GM10266 (cell line): ENCODE measurements at regions not wholly inside any gene's neighbourhood (a gene's known extent, or its start where the extent isn't known, plus 50 kb on each side); places are given as distances from the start of the nearest gene placed in this dataset.

Experiments
- DNase-seq: peaks from one replicate; pipeline ENCODE4 v3.0.0; 2012; ENCODE audit errors: extremely low spot score
- TF ChIP-seq, protein P1 (sequence below): IDR thresholded peaks from 2 replicates; pipeline ENCODE4 v1.5.1; 2012; ENCODE audit warnings: mild to moderate bottlenecking, low read depth; ENCODE audit not compliant: control insufficient read depth, insufficient read depth; ENCODE audit errors: missing control alignments

DNA sequence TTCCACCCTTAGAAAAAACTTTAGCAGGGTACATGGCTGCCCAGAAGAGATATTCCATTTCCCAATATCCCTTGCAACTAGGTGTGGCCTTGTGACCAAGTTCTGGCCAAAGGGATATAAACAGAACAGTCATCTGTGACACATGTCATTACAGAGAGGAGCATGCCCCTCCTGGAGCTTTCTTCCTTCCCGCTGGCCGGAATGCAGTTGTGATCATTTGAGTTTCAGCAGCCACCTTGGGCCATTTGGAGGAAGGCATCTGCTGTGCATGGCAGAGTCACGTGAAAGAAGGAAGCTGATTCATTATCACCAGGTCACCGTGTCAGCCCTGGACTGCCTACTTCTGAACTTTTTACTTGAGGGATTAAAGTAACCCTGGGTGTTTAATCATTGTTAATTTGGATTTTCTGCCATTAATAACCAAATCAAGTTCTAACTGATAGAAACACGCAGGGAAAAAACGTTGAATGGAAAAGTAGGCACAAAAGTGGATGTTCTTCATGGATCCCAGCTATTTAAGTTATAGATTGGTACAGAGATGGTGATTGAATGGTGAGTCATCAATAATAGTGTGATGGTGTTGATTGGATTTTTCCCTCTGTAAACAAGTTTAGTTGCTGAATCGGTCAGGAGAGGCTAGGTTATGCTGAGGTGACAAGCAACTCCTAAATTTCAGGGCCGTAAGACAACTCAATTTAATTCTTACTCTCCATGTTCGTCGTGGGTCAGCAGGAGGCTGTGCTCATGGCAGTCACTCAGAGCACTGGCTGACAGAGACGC lies 80.7 kb upstream of the CCDC167 start:
- DNase-seq: no peak
- TF ChIP-seq, protein P1, sequence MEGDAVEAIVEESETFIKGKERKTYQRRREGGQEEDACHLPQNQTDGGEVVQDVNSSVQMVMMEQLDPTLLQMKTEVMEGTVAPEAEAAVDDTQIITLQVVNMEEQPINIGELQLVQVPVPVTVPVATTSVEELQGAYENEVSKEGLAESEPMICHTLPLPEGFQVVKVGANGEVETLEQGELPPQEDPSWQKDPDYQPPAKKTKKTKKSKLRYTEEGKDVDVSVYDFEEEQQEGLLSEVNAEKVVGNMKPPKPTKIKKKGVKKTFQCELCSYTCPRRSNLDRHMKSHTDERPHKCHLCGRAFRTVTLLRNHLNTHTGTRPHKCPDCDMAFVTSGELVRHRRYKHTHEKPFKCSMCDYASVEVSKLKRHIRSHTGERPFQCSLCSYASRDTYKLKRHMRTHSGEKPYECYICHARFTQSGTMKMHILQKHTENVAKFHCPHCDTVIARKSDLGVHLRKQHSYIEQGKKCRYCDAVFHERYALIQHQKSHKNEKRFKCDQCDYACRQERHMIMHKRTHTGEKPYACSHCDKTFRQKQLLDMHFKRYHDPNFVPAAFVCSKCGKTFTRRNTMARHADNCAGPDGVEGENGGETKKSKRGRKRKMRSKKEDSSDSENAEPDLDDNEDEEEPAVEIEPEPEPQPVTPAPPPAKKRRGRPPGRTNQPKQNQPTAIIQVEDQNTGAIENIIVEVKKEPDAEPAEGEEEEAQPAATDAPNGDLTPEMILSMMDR: no peak

DNA sequence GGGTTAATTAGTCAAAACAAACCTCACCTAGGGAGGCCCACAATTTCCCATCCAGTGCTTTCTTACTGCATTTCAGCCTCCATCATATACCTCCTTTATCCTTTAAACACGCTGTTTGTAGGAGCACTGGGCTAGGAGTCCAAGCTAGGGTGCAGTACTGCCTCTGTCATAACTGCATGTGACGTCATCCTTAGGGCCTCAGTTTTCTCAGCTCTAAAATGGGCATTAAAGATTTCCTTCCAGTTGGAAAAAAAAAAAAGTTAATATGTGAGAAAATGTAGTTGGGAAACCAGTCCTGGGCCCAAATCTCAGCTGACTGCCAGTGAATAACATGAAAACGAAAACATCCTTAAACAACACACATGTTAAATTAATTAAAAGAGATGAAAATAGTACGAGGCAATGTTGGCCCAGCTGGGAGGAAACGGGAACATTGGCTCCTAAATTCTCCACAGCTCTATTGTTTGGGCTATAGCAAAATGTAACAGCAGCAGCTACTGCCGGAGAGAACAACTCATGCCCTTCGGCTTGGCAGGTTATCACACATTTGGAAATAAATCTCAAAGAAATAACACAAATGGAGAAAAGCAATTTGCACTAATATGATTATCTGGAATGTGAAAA lies 79.9 kb upstream of the CCDC167 start:
- no peak for DNase-seq
- TF ChIP-seq, protein P1: no peak

DNA sequence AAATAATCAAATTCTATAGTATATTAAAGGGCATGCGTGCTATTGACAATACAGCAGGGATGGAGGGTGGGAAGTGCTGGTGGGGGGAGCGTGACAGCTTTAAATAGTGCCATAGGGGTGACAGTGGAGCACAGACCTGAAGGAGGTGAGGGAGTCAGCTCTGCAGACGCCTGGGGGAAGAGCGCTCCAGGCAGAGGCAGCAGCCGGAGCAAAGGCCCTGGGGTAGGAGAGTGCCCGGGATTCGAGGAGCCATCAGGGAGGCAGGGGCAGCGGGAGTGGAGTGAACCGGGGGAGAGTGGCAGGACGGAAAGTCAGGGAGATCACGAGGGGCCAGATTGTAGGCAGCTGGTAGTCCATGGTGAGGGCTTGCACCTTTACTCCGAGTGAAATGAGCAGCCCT lies 78.4 kb upstream of the CCDC167 start:
- TF ChIP-seq, protein P1: no peak
- no peak for DNase-seq

DNA sequence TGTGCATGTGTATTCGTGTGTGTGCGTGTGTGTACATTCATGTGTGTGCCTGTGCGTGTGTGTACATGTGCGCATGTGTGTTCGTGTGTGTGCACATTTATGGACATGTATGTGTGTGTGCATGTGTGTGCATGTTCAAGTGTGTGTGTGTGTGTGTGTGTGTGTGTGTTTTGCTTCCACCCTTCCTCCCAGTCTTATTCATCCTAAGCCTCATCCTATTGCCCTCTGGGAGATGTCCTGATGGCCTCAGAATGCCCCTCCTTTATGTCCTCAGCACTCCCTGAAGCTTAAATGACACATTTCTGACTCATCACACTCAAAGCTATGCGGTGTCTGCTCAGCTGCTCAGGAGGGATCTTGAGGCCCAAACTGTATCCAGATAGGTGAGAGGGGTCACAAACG lies 76.6 kb upstream of the CCDC167 start:
- TF ChIP-seq, protein P1: no peak
- DNase-seq: no peak

DNA sequence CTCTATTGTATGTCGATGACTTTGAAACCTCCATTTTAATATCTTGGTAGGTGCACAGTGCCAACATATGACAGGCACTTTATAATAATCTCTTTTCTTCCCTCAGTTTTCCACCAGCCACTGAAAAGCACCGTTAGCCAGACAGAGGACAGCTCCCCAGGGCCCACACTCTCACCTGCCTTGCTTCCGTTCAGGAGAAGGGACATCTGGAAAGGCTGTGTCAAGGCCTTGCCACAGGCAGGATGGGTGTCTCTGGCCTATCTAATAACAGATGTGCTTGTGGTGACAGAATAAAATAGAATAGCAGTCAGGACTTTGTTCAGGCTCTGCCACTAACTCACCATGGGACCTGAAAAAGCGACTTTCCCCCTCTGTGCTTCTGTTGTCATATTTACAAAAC lies 75.5 kb upstream of the CCDC167 start:
- TF ChIP-seq, protein P1: no peak

DNA sequence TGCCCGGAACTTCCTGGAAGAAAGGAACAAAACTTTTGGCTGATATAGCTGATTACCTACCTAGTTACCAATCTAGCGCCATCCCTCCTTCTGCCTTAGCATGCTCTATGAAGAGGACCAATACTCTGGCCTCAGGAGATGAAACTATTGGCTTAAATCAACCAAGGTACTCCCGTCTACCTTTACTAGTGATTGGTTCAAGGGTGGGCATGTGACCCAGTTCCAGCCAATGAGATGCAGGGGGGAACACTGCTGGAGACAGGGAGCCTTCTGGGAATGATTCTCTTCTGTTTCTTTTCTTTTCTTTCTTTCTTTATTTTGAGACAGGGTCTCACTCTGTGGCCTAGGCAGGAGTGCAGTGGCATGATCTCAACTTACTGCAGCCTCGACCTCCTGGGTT lies 72.6 kb upstream of the CCDC167 start:
- TF ChIP-seq, protein P1: no peak
- DNase-seq: no peak

More for the DNA sequence above, 75.5 kb upstream of the CCDC167 start:
- no peak for DNase-seq
